ENCODE measurements at regions not wholly inside any gene's neighbourhood (a gene's known extent, or its start where the extent isn't known, plus 50 kb on each side); places are given as distances from the start of the nearest gene placed in this dataset.
A peak's percentile ranks its signal among the peaks of the same experiment; 100 is the strongest.

DNA sequence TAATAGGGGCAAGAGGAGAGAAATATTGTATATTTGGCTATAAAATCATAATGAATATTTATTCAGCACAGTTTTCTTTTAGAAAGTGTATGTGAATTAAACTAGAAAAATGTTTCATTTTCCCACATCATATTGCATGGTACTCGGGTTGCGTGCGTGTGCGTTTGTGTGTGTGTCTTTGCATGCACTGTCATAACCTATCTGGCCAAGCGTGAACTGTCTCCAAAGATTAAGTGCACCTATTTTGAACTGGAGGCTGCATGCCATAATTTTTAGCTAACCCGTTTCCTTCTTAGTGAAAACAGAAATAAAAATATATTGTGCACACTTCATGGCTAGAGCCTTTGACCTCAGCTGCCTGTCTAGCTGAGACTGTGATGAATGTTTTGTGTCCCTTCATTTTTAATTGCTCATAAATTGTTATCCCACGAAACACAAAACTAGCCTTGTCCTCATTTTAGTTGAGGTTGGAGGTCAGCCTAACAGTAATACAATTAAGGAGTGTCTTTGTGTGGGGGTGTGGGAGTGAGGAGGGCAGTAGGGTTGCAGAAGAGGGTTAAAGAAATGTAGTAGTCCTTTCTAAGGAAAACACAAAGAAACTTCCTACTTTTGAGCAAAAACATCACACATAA lies 336.1 kb upstream of the POU3F2 start:
- no peak for TF ChIP-seq CTCF (conservative IDR thresholded peaks at IDR 0.05)
- no peak overlapping the region for H3K27ac Mint-ChIP-seq
- peaks cover 11% of the 10 kb centered on the region for H3K4me1 Mint-ChIP-seq (ENCODE audit: unreplicated experiment)

GRCh38 chr6:98498866-98499265 lies 335.5 kb upstream of the POU3F2 start:
- peaks cover 11% of the 10 kb centered on the region for H3K4me1 Mint-ChIP-seq (ENCODE audit: unreplicated experiment)
- no peak for DNase-seq (ENCODE audit: extremely low spot score, unreplicated experiment)
- no peaks in the 10 kb centered on the region for H3K9me3 Mint-ChIP-seq
- H3K4me3 Mint-ChIP-seq = peak overlapping the region; percentile 7
- peaks cover 8% of the 10 kb centered on the region for H3K27me3 Mint-ChIP-seq
- no peak for TF ChIP-seq CTCF (conservative IDR thresholded peaks at IDR 0.05)
- no peak overlapping the region for H3K27ac Mint-ChIP-seq
- H3K36me3 Mint-ChIP-seq = no peaks in the 10 kb centered on the region

More for the DNA sequence above, 336.1 kb upstream of the POU3F2 start:
- Mint-ChIP-seq H3K27me3 (peaks cover 6% of the 10 kb centered on the region), H3K9me3 (no peaks in the 10 kb centered on the region), H3K36me3 (no peaks in the 10 kb centered on the region), H3K4me3 (peak overlapping the region; percentile 7)
- no peak for DNase-seq (ENCODE audit: extremely low spot score, unreplicated experiment)

DNA sequence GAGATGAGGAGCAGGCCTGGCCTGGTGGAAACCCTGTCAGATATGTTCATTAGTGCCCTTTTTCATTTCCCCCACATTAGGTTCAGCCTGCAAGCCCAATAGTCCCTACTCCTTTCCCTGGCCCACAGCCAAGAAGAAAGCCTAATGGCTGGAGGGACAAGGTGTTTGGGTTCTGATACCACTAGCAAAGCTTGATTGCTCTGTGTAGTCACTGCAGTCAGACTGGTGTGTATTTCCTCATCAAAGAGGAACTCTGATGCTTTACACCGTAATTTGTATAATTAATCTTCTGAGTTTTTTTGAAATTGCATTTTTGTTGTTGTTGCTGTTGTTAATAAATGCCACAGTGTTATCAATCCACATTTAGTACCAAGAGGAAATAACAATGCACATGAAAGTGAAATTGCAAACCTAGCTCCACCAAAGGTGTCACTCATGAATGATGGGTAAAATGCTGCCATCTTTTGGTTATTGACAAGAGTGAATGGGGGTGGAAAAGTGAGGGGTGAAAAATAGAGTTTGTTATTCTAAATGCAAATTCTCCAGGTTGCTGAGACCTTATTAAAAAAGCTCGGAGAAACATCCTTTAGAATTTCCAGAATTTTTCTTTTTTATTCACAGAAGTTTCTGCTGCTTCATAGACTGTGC lies 320.2 kb upstream of the POU3F2 start:
- Mint-ChIP-seq H3K27ac (no peak overlapping the region), H3K4me1 (ENCODE audit: unreplicated experiment) (no peaks in the 10 kb centered on the region), H3K4me3 (no peak overlapping the region), H3K36me3 (no peaks in the 10 kb centered on the region), H3K9me3 (no peaks in the 10 kb centered on the region), H3K27me3 (no peaks in the 10 kb centered on the region)
- DNase-seq (ENCODE audit: extremely low spot score, unreplicated experiment) = no peak
- no peak for TF ChIP-seq CTCF (conservative IDR thresholded peaks at IDR 0.05)

- no peak for TF ChIP-seq CTCF (conservative IDR thresholded peaks at IDR 0.05)
- no peak overlapping the region for H3K27ac Mint-ChIP-seq
- no peak for DNase-seq (ENCODE audit: extremely low spot score, unreplicated experiment)
- H3K36me3 Mint-ChIP-seq = no peaks in the 10 kb centered on the region
- H3K27me3 Mint-ChIP-seq = no peaks in the 10 kb centered on the region
- no peaks in the 10 kb centered on the region for H3K9me3 Mint-ChIP-seq
- no peaks in the 10 kb centered on the region for H3K4me1 Mint-ChIP-seq (ENCODE audit: unreplicated experiment)
- no peak overlapping the region for H3K4me3 Mint-ChIP-seq
Measured at GRCh38 chr6:98514796-98515195, 319.6 kb upstream of the POU3F2 start.

DNA sequence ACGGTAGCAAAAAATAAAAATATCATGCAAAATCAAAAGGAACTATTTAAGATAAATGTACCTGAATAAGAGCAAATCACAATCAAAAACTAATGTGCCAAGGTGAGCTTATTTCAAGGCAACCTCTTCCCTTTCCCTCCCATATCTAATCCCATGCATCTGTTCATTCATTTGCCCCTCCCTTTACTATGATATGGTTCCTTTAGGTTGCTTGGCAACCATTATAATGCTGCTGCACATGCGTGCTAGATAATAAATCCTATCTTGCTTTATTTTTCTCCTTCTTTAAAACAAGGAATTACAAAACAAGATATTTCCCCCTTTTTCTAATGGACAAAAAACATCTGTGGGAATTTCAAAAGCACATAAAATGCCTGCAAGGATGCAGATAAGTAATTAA lies 318.2 kb upstream of the POU3F2 start:
- no peak for TF ChIP-seq CTCF (conservative IDR thresholded peaks at IDR 0.05)
- no peak for DNase-seq (ENCODE audit: extremely low spot score, unreplicated experiment)
- H3K27me3 Mint-ChIP-seq = no peaks in the 10 kb centered on the region
- H3K4me3 Mint-ChIP-seq = no peak overlapping the region
- H3K4me1 Mint-ChIP-seq (ENCODE audit: unreplicated experiment) = no peaks in the 10 kb centered on the region
- H3K36me3 Mint-ChIP-seq = no peaks in the 10 kb centered on the region
- no peaks in the 10 kb centered on the region for H3K9me3 Mint-ChIP-seq
- H3K27ac Mint-ChIP-seq = no peak overlapping the region

All from type B pancreatic cell (in vitro differentiated cells).